ENCODE measurements at regions not wholly inside any gene's neighbourhood (a gene's known extent, or its start where the extent isn't known, plus 50 kb on each side); places are given as distances from the start of the nearest gene placed in this dataset.

GRCh38 chr9:75333624-75334023 lies 245.3 kb downstream of the OSTF1 start:
- no peak overlapping the region for H4K12ac ChIP-seq (ENCODE audit: low read depth, low read length)
- no CpG with 5 or more reads among the region's 2 CpGs for WGBS (ENCODE audit: extremely low coverage, insufficient coverage, insufficient read length)

GRCh38 chr9:75358846-75359245 lies 270.5 kb downstream of the OSTF1 start:
- no peaks in the 10 kb centered on the region for H3K27me3 ChIP-seq (ENCODE audit: insufficient read depth, low read length)
- H3K14ac ChIP-seq (ENCODE audit: low read length): no peak overlapping the region
- no peaks in the 10 kb centered on the region for H3K36me3 ChIP-seq (ENCODE audit: control insufficient read depth in 1 of 2, insufficient read depth in 2 of 2, low read length in 2 of 2)
- no peak overlapping the region for H3K9ac ChIP-seq (ENCODE audit: low read length)
- no peaks in the 10 kb centered on the region for H3K79me1 ChIP-seq (ENCODE audit: low read length)
- no peak overlapping the region for H4K91ac ChIP-seq (ENCODE audit: low read depth, low read length)
- H3K4ac ChIP-seq (ENCODE audit: low read depth, low read length): no peak overlapping the region
- H3K18ac ChIP-seq (ENCODE audit: low read length): no peak overlapping the region
- WGBS (ENCODE audit: extremely low coverage, insufficient coverage, insufficient read length): no CpG with 5 or more reads among the region's 1 CpG
- no peak overlapping the region for H3K4me3 ChIP-seq (ENCODE audit: low read depth, low read length)
- H3K79me2 ChIP-seq (ENCODE audit: control insufficient read depth, insufficient read depth, low read length, poor library complexity): no peaks in the 10 kb centered on the region
- no peaks in the 10 kb centered on the region for H3K9me3 ChIP-seq (ENCODE audit: insufficient read depth, low read depth, low read length)
- no peak overlapping the region for H2AFZ ChIP-seq (ENCODE audit: insufficient read depth, low read length, poor library complexity)
- H2BK12ac ChIP-seq (ENCODE audit: low read length): no peak overlapping the region
- no peak overlapping the region for H3K23ac ChIP-seq (ENCODE audit: low read length)
- H2AK5ac ChIP-seq (ENCODE audit: low read length): no peak overlapping the region
- no peak overlapping the region for H4K8ac ChIP-seq (ENCODE audit: low read depth, low read length)
- no peaks in the 10 kb centered on the region for H3K4me1 ChIP-seq (ENCODE audit: control insufficient read depth in 1 of 2, insufficient read depth in 2 of 2, low read length in 2 of 2)
- H2BK120ac ChIP-seq (ENCODE audit: insufficient read depth, low read length, poor library complexity): no peak overlapping the region
- no peak overlapping the region for H3K27ac ChIP-seq (ENCODE audit: low read depth, low read length)
- H2BK5ac ChIP-seq (ENCODE audit: low read depth, low read length, poor library complexity): no peak overlapping the region
- no peak for DNase-seq
- H3K4me2 ChIP-seq (ENCODE audit: low read length): no peak overlapping the region
- no peak overlapping the region for H4K12ac ChIP-seq (ENCODE audit: low read depth, low read length)

More at GRCh38 chr9:75333624-75334023, 245.3 kb downstream of the OSTF1 start:
- H3K4me3 ChIP-seq (ENCODE audit: low read depth, low read length): no peak overlapping the region
- DNase-seq: no peak
- no peaks in the 10 kb centered on the region for H3K36me3 ChIP-seq (ENCODE audit: control insufficient read depth in 1 of 2, insufficient read depth in 2 of 2, low read length in 2 of 2)
- H3K18ac ChIP-seq (ENCODE audit: low read length): no peak overlapping the region
- H3K4ac ChIP-seq (ENCODE audit: low read depth, low read length): no peak overlapping the region
- no peak overlapping the region for H4K8ac ChIP-seq (ENCODE audit: low read depth, low read length)
- no peaks in the 10 kb centered on the region for H3K4me1 ChIP-seq (ENCODE audit: control insufficient read depth in 1 of 2, insufficient read depth in 2 of 2, low read length in 2 of 2)
- H3K27me3 ChIP-seq (ENCODE audit: insufficient read depth, low read length): no peaks in the 10 kb centered on the region
- no peak overlapping the region for H2BK120ac ChIP-seq (ENCODE audit: insufficient read depth, low read length, poor library complexity)
- no peak overlapping the region for H3K14ac ChIP-seq (ENCODE audit: low read length)
- no peak overlapping the region for H2AFZ ChIP-seq (ENCODE audit: insufficient read depth, low read length, poor library complexity)
- H2BK5ac ChIP-seq (ENCODE audit: low read depth, low read length, poor library complexity): no peak overlapping the region
- no peak overlapping the region for H4K91ac ChIP-seq (ENCODE audit: low read depth, low read length)
- no peak overlapping the region for H3K27ac ChIP-seq (ENCODE audit: low read depth, low read length)
- no peak overlapping the region for H3K4me2 ChIP-seq (ENCODE audit: low read length)
- H3K9ac ChIP-seq (ENCODE audit: low read length): no peak overlapping the region
- H3K79me1 ChIP-seq (ENCODE audit: low read length): no peaks in the 10 kb centered on the region
- H3K79me2 ChIP-seq (ENCODE audit: control insufficient read depth, insufficient read depth, low read length, poor library complexity): no peaks in the 10 kb centered on the region
- H2AK5ac ChIP-seq (ENCODE audit: low read length): no peak overlapping the region
- no peak overlapping the region for H2BK12ac ChIP-seq (ENCODE audit: low read length)
- no peaks in the 10 kb centered on the region for H3K9me3 ChIP-seq (ENCODE audit: insufficient read depth, low read depth, low read length)
- no peak overlapping the region for H3K23ac ChIP-seq (ENCODE audit: low read length)

GRCh38 chr9:75359638-75360037 lies 271.3 kb downstream of the OSTF1 start:
- Histone ChIP-seq H3K4me3 (ENCODE audit: low read depth, low read length) (no peak overlapping the region), H3K4me1 (ENCODE audit: control insufficient read depth in 1 of 2, insufficient read depth in 2 of 2, low read length in 2 of 2) (no peaks in the 10 kb centered on the region), H2BK120ac (ENCODE audit: insufficient read depth, low read length, poor library complexity) (no peak overlapping the region), H3K27me3 (ENCODE audit: insufficient read depth, low read length) (no peaks in the 10 kb centered on the region), H3K27ac (ENCODE audit: low read depth, low read length) (no peak overlapping the region), H4K12ac (ENCODE audit: low read depth, low read length) (no peak overlapping the region), H4K91ac (ENCODE audit: low read depth, low read length) (no peak overlapping the region), H3K36me3 (ENCODE audit: control insufficient read depth in 1 of 2, insufficient read depth in 2 of 2, low read length in 2 of 2) (no peaks in the 10 kb centered on the region), H3K9ac (ENCODE audit: low read length) (no peak overlapping the region), H3K23ac (ENCODE audit: low read length) (no peak overlapping the region), H4K8ac (ENCODE audit: low read depth, low read length) (no peak overlapping the region), H3K9me3 (ENCODE audit: insufficient read depth, low read depth, low read length) (no peaks in the 10 kb centered on the region), H2BK12ac (ENCODE audit: low read length) (no peak overlapping the region), H2AFZ (ENCODE audit: insufficient read depth, low read length, poor library complexity) (no peak overlapping the region), H2AK5ac (ENCODE audit: low read length) (no peak overlapping the region), H3K14ac (ENCODE audit: low read length) (no peak overlapping the region), H3K79me2 (ENCODE audit: control insufficient read depth, insufficient read depth, low read length, poor library complexity) (no peaks in the 10 kb centered on the region), H3K4ac (ENCODE audit: low read depth, low read length) (no peak overlapping the region), H3K4me2 (ENCODE audit: low read length) (no peak overlapping the region), H2BK5ac (ENCODE audit: low read depth, low read length, poor library complexity) (no peak overlapping the region), H3K18ac (ENCODE audit: low read length) (no peak overlapping the region), H3K79me1 (ENCODE audit: low read length) (no peaks in the 10 kb centered on the region)
- WGBS (ENCODE audit: extremely low coverage, insufficient coverage, insufficient read length): no CpG with 5 or more reads among the region's 3 CpGs
- DNase-seq: peak; percentile 51 to 61

- Histone ChIP-seq H3K9ac (ENCODE audit: low read length) (no peak overlapping the region), H4K8ac (ENCODE audit: low read depth, low read length) (no peak overlapping the region), H3K18ac (ENCODE audit: low read length) (no peak overlapping the region), H3K4me2 (ENCODE audit: low read length) (no peak overlapping the region), H3K9me3 (ENCODE audit: insufficient read depth, low read depth, low read length) (no peaks in the 10 kb centered on the region), H2AFZ (ENCODE audit: insufficient read depth, low read length, poor library complexity) (no peak overlapping the region), H3K14ac (ENCODE audit: low read length) (no peak overlapping the region), H2AK5ac (ENCODE audit: low read length) (no peak overlapping the region), H3K4me1 (ENCODE audit: control insufficient read depth in 1 of 2, insufficient read depth in 2 of 2, low read length in 2 of 2) (no peaks in the 10 kb centered on the region), H3K36me3 (ENCODE audit: control insufficient read depth in 1 of 2, insufficient read depth in 2 of 2, low read length in 2 of 2) (no peaks in the 10 kb centered on the region), H3K79me1 (ENCODE audit: low read length) (no peaks in the 10 kb centered on the region), H3K79me2 (ENCODE audit: control insufficient read depth, insufficient read depth, low read length, poor library complexity) (no peaks in the 10 kb centered on the region), H3K23ac (ENCODE audit: low read length) (no peak overlapping the region), H3K27me3 (ENCODE audit: insufficient read depth, low read length) (no peaks in the 10 kb centered on the region), H3K27ac (ENCODE audit: low read depth, low read length) (no peak overlapping the region), H4K91ac (ENCODE audit: low read depth, low read length) (no peak overlapping the region), H2BK5ac (ENCODE audit: low read depth, low read length, poor library complexity) (no peak overlapping the region), H2BK12ac (ENCODE audit: low read length) (no peak overlapping the region), H4K12ac (ENCODE audit: low read depth, low read length) (no peak overlapping the region), H3K4ac (ENCODE audit: low read depth, low read length) (no peak overlapping the region), H3K4me3 (ENCODE audit: low read depth, low read length) (no peak overlapping the region), H2BK120ac (ENCODE audit: insufficient read depth, low read length, poor library complexity) (no peak overlapping the region)
- no CpG with 5 or more reads among the region's 3 CpGs for WGBS (ENCODE audit: extremely low coverage, insufficient coverage, insufficient read length)
- DNase-seq: no peak
Observed at GRCh38 chr9:75360252-75360651, 271.9 kb downstream of the OSTF1 start.

Data from trophoblast cell (in vitro differentiated cells and primary cell).